Aorta (tissue), 5 donors: ENCODE measurements at regions not wholly inside any gene's neighbourhood (a gene's known extent, or its start where the extent isn't known, plus 50 kb on each side); places are given as distances from the start of the nearest gene placed in this dataset.

Experiments
- ATAC-seq: fragments of 200-7000 bp; cut with Tn5 transposase; one replicate; pipeline ENCODE4 v1.9.1; 2022; ENCODE audit warnings: moderate library complexity; ENCODE audit not compliant: low FRiP score
- DNase-seq, 2 donors: peaks; one replicate each; pipeline ENCODE4 v3.0.0-alpha.2; 2020
- H3K27ac ChIP-seq, 2 donors: one replicate each; pipeline ENCODE4 v1.5.1; 2013; ENCODE audit warnings: low read length in 2 of 2, mild to moderate bottlenecking in 2 of 2, moderate library complexity in 2 of 2, control low read depth in 1 of 2, inconsistent platforms in 1 of 2, low read depth in 1 of 2
- H3K27me3 ChIP-seq, 2 donors: one replicate each; pipeline ENCODE4 v1.6.1; 2013; ENCODE audit warnings: control low read depth in 1 of 2, low read length in 1 of 2, mild to moderate bottlenecking in 1 of 2, moderate library complexity in 1 of 2; ENCODE audit not compliant: insufficient read depth in 2 of 2, control insufficient read depth in 1 of 2
- H3K36me3 ChIP-seq, 2 donors: one replicate each; pipeline ENCODE4 v1.6.1; 2013; ENCODE audit warnings: control low read depth in 1 of 2, low read length in 1 of 2, mild to moderate bottlenecking in 1 of 2; ENCODE audit not compliant: insufficient read depth in 2 of 2, control insufficient read depth in 1 of 2
- H3K4me1 ChIP-seq, 2 donors: one replicate each; pipeline ENCODE4 v1.6.1; 2013; ENCODE audit warnings: low read length in 2 of 2, control low read depth in 1 of 2, mild to moderate bottlenecking in 1 of 2, moderate library complexity in 1 of 2; ENCODE audit not compliant: insufficient read depth in 2 of 2, control insufficient read depth in 1 of 2
- H3K4me3 ChIP-seq, 2 donors: one replicate each; pipeline ENCODE4 v1.5.1; 2013; ENCODE audit warnings: low read length in 2 of 2, control low read depth in 1 of 2, mild to moderate bottlenecking in 1 of 2
- H3K9me3 ChIP-seq: one replicate; pipeline ENCODE4 v1.6.1; 2013; ENCODE audit warnings: mild to moderate bottlenecking, low read length; ENCODE audit not compliant: control insufficient read depth
- WGBS, 2 donors: extraction: QIAGEN DNeasy Blood & Tissue Kit; methylation state at CpG; one replicate each; pipeline ENCODE4 v1.1.7; 2013; 5-methylcytosine and 5-hydroxymethylcytosine counted together
- intact Hi-C, 2 donors: fragments of 100-400 bp; cut with DNase I; formaldehyde crosslinking; loops; one replicate each; pipeline versions ENCODE4 v1.14.2 to v1.15.0; 2022
- donor health status: healthy with polysubstance abuse.
- donor health status: Bipolar disorder and iron deficiency.
- donor health status: DM: no; HTN: no; CAD: no.
- donor health status: DM: no; HTN: no; CAD: no.
- donor health status: DM: yes; HTN: yes; CAD: no.

DNA sequence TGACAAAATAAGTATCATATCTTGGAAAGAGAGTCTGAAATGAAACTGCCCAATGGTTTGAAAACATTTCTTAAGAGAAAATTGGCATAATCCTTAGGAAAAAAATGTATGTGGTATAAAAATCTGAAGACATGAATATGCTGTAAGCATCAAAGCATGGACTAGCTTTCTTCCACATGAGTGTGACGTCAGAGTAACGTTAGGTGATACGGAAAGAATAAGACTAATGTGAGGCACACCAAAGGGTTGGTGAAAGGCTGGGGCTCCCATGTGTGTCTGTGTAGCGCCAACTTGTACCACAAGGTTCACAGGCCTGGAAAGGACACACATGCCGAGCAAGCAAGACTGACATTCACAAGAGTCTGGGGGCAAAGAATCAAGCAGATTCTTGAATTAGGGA lies 238.1 kb upstream of the GLI3 start:
- 93 to 96% methylated on average over 5 of the region's 5 CpGs for WGBS, 2 donors
- Histone ChIP-seq H3K27ac (no peak overlapping the region), H3K4me3 (no peak overlapping the region), H3K27me3 (no peaks in the 10 kb centered on the region), H3K4me1 (no peaks in the 10 kb centered on the region), H3K36me3 (no peaks in the 10 kb centered on the region), H3K9me3 (no peaks in the 10 kb centered on the region)
- DNase-seq (no peak), ATAC-seq (no peak)
- intact Hi-C loops: no loop called here

DNA sequence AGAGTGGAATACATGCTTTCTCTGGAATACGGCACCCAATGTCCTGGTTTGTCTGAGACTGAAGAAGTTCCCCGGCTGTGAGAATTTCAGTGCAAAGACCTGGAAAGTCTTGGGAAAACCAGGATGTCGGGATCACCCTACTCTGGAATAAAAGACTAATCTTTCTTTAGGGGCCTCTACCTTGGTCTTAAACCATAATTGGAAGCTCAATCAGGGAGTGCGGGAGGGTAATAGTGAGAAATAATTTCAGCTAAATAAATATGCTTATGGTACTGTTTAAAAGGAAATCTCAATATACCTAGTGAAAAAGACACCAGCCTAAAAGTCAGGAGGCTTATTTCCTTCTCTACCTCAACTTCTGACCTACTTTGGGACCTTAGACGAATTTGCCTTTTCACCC lies 236.1 kb upstream of the GLI3 start:
- H3K36me3 ChIP-seq: no peaks in the 10 kb centered on the region
- no peaks in the 10 kb centered on the region for H3K4me1 ChIP-seq
- H3K4me3 ChIP-seq: no peak overlapping the region
- ATAC-seq (no peak), DNase-seq (no peak)
- no peak overlapping the region for H3K27ac ChIP-seq
- WGBS, 2 donors: 94% methylated on average over 5 of the region's 5 CpGs
- intact Hi-C loops: no loop called here
- H3K27me3 ChIP-seq: no peaks in the 10 kb centered on the region
- H3K9me3 ChIP-seq: no peaks in the 10 kb centered on the region

GRCh38 chr7:42471573-42472174 lies 234.7 kb upstream of the GLI3 start:
- Histone ChIP-seq H3K27ac (no peak overlapping the region), H3K27me3 (no peaks in the 10 kb centered on the region), H3K4me3 (no peak overlapping the region), H3K4me1 (no peaks in the 10 kb centered on the region), H3K36me3 (no peaks in the 10 kb centered on the region), H3K9me3 (no peaks in the 10 kb centered on the region)
- intact Hi-C loops: no loop called here
- ATAC-seq (no peak), DNase-seq (no peak)
- 95 to 99% methylated on average over 3 of the region's 3 CpGs for WGBS, 2 donors

DNA sequence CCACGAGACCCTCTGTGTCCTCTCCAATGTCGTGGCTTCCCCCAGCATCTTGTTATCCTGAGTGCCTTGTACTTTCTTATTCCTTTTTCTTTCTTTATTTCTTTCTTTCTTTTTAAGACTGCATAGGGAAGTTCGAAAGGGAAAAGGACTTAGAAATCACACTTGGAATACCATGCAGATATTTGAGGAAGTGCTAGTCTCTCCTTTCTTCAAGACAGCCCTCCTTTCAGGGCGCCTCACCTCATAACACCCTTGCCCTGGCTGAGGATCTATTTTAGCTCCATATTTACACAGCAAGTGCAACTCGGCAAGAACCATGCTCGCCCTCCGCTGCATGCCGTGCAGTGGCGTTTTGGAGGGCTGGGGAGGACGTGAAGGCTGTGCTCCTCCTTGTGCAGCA lies 232.3 kb upstream of the GLI3 start:
- ATAC-seq: no peak
- Histone ChIP-seq H3K9me3 (no peaks in the 10 kb centered on the region), H3K36me3 (no peaks in the 10 kb centered on the region), H3K27ac (no peak overlapping the region), H3K27me3 (no peaks in the 10 kb centered on the region), H3K4me1 (no peaks in the 10 kb centered on the region), H3K4me3 (no peak overlapping the region)
- no peak for DNase-seq
- intact Hi-C loops: no loop called here
- WGBS, 2 donors: 49 to 62% methylated on average over 10 of the region's 10 CpGs

GRCh38 chr7:42468471-42468870 lies 231.5 kb upstream of the GLI3 start:
- DNase-seq: no peak
- H3K27ac ChIP-seq: no peak overlapping the region
- H3K27me3 ChIP-seq: no peaks in the 10 kb centered on the region
- no peaks in the 10 kb centered on the region for H3K9me3 ChIP-seq
- no peak for ATAC-seq
- H3K4me3 ChIP-seq: no peak overlapping the region
- WGBS, 2 donors: 93 to 94% methylated on average over 7 of the region's 7 CpGs
- intact Hi-C loops: no loop called here
- no peaks in the 10 kb centered on the region for H3K36me3 ChIP-seq
- no peaks in the 10 kb centered on the region for H3K4me1 ChIP-seq

- DNase-seq (no peak), ATAC-seq (no peak)
- Histone ChIP-seq H3K9me3 (no peaks in the 10 kb centered on the region), H3K4me3 (no peak overlapping the region), H3K27me3 (no peaks in the 10 kb centered on the region), H3K36me3 (no peaks in the 10 kb centered on the region), H3K4me1 (no peaks in the 10 kb centered on the region), H3K27ac (no peak overlapping the region)
- 95 to 100% methylated on average over 1 of the region's 1 CpG for WGBS, 2 donors
- intact Hi-C loops: no loop called here
Measured at GRCh38 chr7:42461537-42461936, 224.5 kb upstream of the GLI3 start.

GRCh38 chr7:42460933-42461332 lies 223.9 kb upstream of the GLI3 start:
- ATAC-seq: no peak
- H3K4me3 ChIP-seq: no peak overlapping the region
- no peaks in the 10 kb centered on the region for H3K4me1 ChIP-seq
- no peaks in the 10 kb centered on the region for H3K9me3 ChIP-seq
- no peaks in the 10 kb centered on the region for H3K36me3 ChIP-seq
- DNase-seq: no peak
- intact Hi-C loops: no loop called here
- no peaks in the 10 kb centered on the region for H3K27me3 ChIP-seq
- 71 to 88% methylated on average over 1 of the region's 1 CpG for WGBS, 2 donors
- no peak overlapping the region for H3K27ac ChIP-seq

GRCh38 chr7:42460148-42460547 lies 223.1 kb upstream of the GLI3 start:
- DNase-seq (no peak), ATAC-seq (no peak)
- WGBS, 2 donors: 93 to 94% methylated on average over 2 of the region's 2 CpGs
- Histone ChIP-seq H3K4me3 (no peak overlapping the region), H3K27ac (no peak overlapping the region), H3K27me3 (no peaks in the 10 kb centered on the region), H3K4me1 (no peaks in the 10 kb centered on the region), H3K9me3 (no peaks in the 10 kb centered on the region), H3K36me3 (no peaks in the 10 kb centered on the region)
- intact Hi-C loops: no loop called here

GRCh38 chr7:42457663-42458062 lies 220.7 kb upstream of the GLI3 start:
- no peak for DNase-seq

More at GRCh38 chr7:42457663-42458062, 220.7 kb upstream of the GLI3 start:
- 87 to 93% methylated on average over 3 of the region's 3 CpGs for WGBS, 2 donors
- H3K4me3 ChIP-seq: no peak overlapping the region
- no peak for ATAC-seq
- no peaks in the 10 kb centered on the region for H3K4me1 ChIP-seq
- H3K27me3 ChIP-seq: no peaks in the 10 kb centered on the region
- intact Hi-C loops: no loop called here
- H3K36me3 ChIP-seq: no peaks in the 10 kb centered on the region
- H3K27ac ChIP-seq: no peak overlapping the region
- H3K9me3 ChIP-seq: no peaks in the 10 kb centered on the region
